ENCODE measurements at regions not wholly inside any gene's neighbourhood (a gene's known extent, or its start where the extent isn't known, plus 50 kb on each side); places are given as distances from the start of the nearest gene placed in this dataset.
"Not testable (repeated sequence)": the region's sequence is repeated elsewhere in the genome, so short reads cannot be mapped to it uniquely, and the experiment has no call there.

DNA sequence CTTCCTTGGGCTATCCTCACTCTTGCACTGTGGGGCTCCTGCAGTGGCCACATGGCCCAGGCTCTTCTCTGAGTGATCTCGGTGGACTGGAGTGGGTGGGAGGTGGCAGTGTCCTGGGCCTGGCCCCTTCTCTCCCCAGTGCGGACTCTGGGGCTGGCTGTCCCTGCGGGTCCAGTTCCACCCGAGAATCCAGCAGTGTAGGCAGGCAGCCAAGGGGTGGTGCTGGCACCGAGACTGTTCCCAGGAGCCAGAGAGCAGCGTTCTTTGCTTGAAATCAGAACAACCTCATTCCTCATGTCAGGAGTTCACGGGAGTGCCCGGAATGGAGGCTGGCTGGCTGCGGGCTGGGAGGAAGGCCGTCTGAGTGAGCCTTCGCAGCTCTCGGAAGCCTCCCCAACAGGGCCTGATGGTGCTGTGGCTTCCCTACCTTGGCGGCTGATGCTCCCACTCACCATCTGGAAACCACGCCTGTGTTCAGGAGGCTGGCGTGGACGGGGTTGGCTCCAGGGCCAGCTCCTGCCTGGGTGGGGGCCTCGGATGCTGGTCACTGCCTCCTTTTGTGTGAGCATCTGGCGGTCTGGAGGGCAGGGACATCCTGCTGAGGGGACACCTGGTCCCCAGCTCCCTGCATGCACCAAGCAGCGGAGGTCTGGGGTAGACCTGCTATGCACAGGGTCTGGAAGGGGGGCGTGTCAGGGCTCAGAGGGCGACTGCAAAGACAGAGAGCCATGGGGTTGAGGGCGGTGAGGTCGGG, 238.9 kb downstream of the TMEM121 start:
- not testable (repeated sequence) for DNase-seq

DNA sequence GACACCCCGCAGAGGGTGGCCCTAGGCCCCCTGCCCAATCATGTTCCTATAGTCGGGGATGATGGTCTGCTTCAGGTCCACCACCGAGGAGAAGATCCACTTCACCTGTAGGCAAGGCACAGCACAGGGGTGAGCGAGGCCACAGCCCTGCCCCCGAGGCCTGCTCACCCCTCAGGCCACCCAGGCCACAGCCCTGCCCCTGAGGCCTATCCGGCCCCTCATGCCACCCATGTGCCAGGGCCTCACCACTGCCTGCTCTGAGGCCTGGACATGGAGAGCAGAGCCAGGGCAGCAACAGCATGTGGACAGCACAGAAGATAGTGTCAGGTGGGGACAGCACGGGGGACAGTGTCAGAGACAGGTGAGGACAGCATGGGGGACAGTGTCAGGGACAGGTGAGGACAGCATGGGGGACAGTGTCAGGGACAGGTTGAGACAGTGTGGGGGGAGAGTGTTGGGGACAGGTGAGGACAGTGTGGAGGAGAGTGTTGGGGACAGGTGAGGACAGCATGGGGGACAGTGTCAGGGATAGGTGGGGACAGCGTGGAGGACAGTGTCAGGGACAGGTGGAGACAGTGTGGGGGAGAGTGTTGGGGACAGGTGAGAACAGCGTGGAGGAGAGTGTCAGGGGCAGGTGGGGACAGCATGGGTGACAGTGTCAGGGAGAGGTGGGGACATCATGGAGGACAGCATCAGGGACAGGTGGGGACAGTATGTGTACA, 239.7 kb downstream of the TMEM121 start:
- DNase-seq: no peak

DNA sequence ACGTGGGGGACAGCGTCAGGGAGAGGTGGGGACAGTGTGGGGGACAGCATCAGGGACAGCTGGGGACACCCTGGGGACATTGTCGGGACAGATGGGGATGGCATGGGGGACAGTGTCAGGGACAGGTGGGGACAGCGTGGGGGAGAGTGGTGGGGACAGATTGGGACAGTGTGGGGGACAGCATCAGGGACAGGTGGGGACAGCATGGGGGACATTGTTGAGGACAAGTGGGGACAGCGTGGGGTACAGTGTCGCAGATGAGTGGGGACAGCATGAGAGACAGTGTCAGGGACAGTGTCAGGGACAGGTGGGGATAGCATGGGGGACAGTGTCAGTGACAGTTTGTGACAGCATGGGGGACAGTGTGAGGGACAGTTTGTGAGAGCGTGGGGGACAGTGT, 240.9 kb downstream of the TMEM121 start:
- DNase-seq: no peak

GRCh38 chr14:105768039-105768438, 241.7 kb downstream of the TMEM121 start:
- DNase-seq: not testable (repeated sequence)

GRCh38 chr14:105769061-105769730, 242.8 kb downstream of the TMEM121 start:
- DNase-seq: not testable (repeated sequence)

DNA sequence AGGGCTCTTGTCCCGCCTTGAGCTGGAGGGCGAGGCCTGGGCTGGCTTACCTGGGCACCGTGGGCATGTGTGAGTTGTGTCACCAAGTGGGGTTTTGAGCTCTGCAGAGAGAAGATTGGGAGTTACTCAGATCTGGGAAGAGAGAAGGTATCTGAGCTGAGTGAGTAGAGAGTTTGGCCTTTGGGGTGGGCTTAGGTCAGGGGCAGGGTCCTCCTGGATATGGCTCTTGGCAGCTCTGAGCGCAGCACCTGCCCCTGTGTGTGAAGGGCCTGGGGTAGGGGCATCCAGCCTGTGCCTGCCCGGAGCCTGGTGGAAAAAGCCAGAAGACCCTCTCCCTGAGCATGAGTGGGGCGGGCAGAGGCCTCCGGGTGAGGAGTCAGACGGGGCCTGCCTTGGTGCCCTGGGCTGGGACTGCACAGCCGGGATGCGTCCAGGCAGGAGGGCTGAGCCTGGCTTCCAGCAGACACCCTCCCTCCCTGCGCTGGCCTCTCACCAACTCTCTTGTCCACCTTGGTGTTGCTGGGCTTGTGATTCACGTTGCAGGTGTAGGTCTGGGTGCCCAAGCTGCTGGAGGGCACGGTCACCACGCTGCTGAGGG, 244.3 kb downstream of the TMEM121 start:
- DNase-seq: not testable (repeated sequence)

GRCh38 chr14:105771261-105772226, 245.2 kb downstream of the TMEM121 start:
- not testable (repeated sequence) for DNase-seq

- not testable (repeated sequence) for DNase-seq
These were observed 246.4 kb downstream of the TMEM121 start for GRCh38 chr14:105772710-105773250.

GRCh38 chr14:105773584-105773983, 247.2 kb downstream of the TMEM121 start:
- no peak for DNase-seq

- DNase-seq: no peak
These were observed 247.6 kb downstream of the TMEM121 start for GRCh38 chr14:105774001-105774400.

DNA sequence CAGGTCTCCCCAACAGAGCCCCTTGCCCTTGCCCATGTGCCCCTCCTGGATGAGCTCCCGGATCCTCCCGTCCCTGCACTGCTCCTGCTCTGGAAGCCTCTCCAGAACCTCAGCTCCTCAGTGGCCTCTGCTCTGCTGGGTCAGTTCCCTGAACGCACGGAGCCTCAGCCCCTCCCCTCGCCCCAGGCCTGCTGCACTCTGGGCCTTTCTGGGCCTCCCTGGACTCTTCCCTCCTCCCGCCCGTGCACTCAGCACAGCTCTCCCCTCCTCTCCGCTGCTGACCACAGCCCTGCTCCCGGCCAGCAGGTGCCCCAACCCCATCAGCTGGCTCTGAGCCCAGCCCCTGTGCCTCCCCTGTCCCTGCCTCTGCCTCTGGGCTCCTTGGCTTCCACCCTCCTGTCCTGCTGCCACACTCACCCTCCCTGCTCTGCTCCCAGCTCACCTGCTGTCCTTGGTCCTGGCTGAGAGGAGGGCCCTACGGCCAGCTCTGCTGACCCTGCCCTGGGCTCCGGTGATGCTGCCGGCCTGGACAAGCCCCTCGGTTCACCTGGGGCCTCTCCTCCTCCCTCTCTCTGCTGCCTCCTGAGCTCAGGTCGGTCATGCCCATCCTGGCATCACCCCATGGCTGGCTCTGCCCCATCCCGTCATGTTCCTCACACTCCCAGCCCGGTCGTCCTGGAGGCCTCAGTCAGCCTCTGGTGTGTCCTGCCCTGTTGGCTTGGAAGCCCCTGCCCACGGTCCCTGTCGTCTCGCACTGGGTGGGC, 248.4 kb downstream of the TMEM121 start:
- DNase-seq: not testable (repeated sequence)

- not testable (repeated sequence) for DNase-seq
These were observed 249.1 kb downstream of the TMEM121 start for GRCh38 chr14:105775349-105775923.

DNA sequence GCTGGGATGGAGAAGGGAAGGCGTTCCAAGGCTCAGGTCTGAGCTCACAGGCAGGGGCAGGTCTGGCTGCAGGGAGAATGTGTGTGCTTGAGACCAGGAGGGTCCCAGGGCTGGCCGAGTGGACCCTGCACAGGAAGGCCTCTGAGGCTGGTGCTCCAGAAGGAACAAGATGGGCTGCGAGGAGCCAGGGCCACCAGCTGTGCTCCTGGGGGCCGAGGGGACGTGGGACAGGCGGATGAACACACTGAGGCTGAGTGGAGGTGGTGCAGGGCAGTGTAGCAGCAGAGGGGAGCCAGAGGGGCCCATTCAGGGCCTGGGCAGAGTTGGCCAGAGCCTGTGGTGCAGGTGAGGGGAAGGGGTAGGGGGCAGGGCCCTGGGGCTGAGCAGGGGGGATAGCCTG, 249.7 kb downstream of the TMEM121 start:
- DNase-seq: not testable (repeated sequence)

DNA sequence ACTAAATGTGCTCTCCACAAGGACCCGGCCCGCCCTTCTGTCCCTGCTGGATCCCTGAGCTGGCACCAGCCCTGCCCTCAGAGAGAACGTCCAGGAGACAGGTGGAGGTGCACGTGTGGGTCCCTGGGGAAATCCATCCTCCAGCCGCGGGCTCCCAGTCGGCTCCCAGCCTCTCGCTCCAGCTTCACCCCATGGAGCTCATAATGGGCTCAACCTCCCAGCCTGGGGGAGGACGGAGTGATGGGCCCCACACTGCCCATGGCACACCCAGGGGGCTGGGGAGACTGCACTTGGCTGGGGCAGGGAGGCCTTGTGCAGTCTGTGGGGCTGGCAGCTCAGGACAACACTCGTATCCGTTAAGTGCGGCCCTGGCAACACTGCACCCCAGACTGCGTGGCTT, 250.5 kb downstream of the TMEM121 start:
- no peak for DNase-seq

GRCh38 chr14:105783707-105784106, 257.3 kb downstream of the TMEM121 start:
- no peak for DNase-seq

DNA sequence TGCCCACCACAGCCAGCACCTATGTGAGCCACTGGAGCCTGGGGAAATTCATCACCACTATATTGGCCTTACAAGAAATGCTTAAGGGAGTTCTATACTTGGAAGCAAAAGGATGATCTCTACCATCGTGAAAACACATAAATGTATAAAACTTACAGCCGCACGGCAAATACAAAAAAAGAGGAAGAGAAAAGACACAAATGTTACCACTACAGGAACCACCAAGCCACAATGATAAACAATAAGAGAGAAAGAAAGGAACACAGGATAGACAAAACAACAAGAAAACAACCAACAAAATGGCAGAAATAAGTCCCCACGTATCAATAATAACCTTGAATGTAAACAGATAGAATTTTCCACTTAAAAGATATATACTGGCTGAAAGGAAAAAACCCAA, 267.5 kb downstream of the TMEM121 start:
- DNase-seq: no peak

GRCh38 chr14:105797546-105797945, 271.2 kb downstream of the TMEM121 start:
- no peak for DNase-seq

DNA sequence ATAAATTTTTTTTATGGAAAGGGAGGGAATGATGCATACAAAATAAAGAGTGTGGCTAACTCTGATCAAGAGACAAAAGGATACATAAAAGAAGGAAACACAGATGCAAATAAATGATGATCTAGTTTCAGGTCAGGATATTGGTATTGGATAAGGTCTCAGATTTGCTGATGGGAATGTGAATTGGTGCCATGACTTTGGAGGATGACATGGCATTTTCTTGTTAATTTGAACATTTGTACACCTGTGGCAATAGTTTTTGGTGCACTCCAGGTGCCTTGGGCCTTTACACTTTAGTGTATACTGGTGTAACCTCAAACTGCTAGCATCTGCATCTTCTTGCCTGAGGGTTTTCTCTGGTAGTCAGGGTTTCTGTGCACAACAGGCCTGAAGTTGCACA, 279.3 kb downstream of the TMEM121 start:
- DNase-seq: no peak

DNA sequence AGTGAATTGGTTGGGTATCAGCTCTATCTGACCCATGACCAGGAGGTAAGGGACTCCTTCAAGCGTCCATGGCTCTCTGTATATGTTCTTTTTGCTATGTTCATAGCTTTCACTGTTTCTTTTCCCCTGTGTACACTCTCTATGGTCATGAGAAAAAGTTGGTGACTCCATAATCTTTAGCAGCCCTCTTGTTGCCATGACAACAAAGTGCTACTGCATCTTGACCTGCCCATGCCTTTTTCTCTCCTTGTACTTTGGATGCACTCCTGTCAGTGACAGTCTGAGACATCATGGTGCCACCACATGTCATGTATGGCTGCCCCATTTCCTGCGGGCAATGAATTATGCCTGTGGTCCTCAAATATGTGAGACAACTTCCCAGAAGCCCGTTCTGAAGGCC, 280.2 kb downstream of the TMEM121 start:
- no peak for DNase-seq

DNA sequence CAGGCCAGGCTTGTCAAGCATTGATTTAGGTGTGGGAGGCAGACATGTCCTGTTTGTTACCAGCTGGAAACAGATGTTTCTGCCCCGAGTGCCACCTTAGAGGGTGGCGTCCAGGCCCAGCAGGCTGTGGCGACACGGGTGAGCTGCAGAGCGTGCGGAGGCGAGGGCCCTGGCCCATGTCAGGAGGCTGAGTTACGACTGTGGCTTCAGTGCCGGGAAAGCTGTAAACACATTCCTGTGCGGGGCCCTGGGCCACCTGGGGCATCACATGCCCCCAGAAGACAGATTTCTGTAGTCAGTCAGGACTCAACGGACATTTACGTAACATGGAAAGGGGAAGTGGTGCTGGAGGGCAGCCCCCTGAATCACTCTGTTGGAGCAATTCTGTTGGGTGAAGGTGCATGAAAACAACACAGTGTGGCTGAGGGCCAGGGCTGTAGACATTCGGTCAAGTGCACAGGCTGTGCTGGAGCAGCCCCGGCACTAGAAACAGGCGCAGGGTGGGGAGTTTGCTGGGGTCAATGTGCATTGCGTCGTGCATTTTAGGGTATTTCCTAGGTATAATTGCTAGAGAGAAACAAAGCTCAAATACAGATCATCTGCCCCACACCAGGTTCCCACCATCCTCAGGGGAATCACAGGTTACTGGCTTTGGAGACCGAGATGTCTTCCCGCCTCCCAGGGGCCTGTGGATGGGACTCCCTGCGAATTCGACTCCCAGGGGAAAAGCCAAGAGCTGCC, 291.8 kb downstream of the TMEM121 start:
- DNase-seq: no peak

Data from stimulated activated CD8-positive, alpha-beta memory T cell treated with anti-CD3 and anti-CD28 coated beads, Interleukin-4, amount 100 ng/mL, for 48 hours (primary cell).